ENCODE measurements at regions not wholly inside any gene's neighbourhood (a gene's known extent, or its start where the extent isn't known, plus 50 kb on each side); places are given as distances from the start of the nearest gene placed in this dataset.

DNA sequence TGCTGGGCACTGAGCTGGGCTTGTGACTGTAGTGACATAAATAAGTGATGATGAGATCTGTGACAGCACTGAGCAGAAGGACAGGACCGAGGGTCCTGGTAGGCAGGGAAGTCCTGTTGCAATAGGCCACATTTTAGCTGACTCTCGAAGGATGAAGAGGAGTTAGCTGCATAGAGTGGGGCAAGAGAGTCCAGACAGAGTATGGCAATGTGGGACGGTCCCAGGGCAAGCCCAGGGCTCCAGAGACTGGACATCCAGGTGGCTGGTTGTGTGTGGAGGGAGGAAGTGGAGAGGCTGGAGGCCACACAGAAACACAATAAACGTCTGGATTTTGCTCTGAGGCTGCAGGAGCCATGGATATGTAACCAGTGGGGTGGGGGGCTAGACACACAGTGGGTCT is 64.5 kb upstream of the ZNF423 start:
- TF ChIP-seq POLR2AphosphoS5 (IDR thresholded peaks at IDR 0.05; ENCODE audit: low read depth, low read length): no peak
- TF ChIP-seq, protein P1, sequence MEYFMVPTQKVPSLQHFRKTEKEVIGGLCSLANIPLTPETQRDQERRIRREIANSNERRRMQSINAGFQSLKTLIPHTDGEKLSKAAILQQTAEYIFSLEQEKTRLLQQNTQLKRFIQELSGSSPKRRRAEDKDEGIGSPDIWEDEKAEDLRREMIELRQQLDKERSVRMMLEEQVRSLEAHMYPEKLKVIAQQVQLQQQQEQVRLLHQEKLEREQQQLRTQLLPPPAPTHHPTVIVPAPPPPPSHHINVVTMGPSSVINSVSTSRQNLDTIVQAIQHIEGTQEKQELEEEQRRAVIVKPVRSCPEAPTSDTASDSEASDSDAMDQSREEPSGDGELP (IDR thresholded peaks at IDR 0.05; ENCODE audit: borderline replicate concordance, low read depth): no peak
